GM21717 (cell line): ENCODE measurements at regions not wholly inside any gene's neighbourhood (a gene's known extent, or its start where the extent isn't known, plus 50 kb on each side); places are given as distances from the start of the nearest gene placed in this dataset.

ENCODE experiments used
- ATAC-seq: cut with Tn5 transposase; IDR thresholded peaks from one replicate; pipeline ENCODE4 v1.9.1; 2021; ENCODE audit warnings: mild to moderate bottlenecking, moderate library complexity; ENCODE audit not compliant: unreplicated experiment

DNA sequence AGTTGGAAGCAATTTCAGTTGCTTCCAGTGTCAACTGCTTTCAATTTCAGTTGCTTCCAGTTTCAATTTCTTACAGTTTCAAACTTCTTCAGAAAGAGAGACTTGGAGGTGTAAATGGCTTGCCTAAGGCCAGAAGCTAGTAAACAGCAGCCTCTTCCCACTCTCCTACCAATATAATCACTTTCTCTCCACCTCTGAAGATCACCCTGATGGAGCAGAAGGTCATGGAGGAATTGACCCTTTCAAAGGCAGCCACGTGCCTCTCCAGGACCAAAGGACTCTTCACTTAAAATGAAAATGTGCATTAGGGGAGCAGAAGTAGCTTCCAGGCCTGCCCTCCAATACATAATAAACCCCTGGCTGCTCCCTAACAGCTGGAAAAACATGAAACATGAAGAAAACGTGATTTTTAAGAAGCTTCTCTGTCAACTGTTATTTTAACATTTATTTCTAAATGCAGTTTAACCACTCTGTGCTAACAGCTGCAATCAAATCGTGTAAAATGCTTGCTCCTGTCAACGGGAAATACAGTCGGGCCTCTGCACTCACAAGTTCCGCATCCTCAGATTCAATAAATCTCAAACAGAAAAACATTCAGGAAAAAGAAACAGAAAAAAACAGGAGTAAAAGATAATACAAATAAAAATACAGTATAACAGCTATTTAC is 1020.6 kb downstream of the XPNPEP1 start:
- peak; percentile 82 for ATAC-seq

DNA sequence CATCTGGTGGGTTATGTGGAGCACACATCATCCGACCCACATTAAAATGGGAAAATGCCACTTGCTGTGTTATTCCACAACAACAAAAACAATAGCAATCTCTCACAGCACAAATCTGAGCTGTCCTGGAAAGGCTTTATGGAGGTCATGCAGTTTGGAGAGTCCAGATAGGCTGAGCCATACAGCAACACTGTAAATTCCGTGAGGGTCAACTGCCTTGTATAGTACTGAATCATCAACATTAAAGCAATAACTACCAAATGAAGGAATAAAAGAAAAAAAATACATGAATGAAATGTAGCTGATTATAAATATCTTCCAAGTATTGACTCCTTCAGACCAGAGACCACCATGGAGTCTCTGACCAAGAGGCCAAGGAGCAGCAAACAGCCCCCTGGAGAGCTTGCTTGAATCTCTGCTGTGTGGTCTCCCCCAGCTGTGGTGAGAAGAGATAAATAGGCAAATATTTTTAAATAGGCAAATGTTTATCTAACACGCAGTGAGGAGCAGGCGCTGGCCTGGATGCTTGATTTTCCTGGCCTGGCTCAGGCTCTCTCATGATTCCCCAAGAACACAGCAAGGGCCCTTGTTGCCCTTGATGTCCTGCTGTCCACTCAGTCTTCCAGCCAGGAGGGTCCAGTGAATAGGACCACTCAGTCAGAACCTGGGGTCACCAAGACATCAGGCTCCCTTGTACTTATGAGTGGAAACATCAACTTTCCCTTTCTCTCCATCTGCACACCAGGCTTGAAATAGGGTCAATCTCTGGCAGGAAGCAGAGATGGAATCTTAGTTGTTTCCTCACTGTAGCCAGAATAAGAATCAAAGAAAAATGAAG is 1021.3 kb downstream of the XPNPEP1 start:
- ATAC-seq, result no peak

DNA sequence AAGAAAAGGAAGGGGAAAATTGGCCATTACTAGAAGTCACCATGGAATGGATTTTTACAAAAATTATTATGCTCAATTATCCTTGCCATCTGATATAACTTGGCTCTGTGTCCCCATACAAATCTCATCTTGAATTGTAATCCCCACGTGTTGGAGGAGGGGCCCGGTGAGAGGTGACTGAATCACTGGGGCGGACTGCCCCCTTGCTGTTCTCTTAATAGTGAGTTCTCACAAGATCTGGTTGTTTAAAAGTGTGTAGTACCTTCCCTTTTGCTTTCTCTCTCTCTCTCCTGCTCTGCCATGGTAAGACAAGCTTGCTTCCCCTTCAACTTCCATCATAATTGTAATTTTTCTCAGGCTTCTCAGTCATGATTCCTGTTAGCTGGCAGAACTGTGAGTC is 1023.6 kb downstream of the XPNPEP1 start:
- ATAC-seq, result no peak

DNA sequence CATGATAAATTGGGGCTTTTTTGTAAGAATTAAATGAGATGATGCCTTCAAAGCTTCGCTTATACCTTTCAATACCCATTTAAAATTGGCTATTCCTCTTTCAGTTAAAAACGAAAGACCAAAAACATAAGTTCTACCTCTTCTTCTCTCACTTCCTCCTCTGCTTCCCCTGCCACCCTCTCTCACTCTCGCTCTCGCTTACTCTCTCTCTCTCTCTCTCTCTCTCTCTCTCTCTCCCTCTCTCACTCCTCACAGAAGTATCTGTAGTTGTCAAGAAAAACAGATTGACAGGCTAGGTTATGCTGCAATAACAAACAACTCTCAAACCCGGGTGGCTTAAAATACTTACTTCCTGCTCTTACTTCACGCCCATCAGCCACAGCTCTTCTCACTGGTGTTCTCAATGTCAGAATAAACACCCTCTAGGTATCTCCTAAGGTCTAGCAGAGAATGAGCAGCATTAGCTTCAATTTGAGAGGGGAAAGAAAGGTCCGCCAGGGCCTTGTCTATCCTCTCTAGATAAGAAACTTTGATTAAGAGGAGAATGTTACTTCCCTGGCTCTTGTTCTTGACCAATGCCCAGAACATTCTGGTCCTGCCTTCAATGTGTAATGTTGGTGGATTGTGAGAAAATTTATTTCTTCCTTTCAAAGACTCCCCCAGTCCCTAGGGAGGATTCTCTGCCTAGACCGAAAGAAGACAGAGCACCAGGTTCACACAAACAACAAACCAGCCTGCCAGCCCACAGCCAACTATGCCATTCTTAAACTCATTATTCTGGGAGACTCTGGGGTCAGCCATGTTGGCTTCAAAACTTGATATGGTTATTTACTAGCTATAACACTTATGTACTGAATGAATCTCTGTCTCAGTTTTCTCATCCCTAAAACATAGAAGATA is 1028.7 kb downstream of the XPNPEP1 start:
- peak; percentile 95 for ATAC-seq

DNA sequence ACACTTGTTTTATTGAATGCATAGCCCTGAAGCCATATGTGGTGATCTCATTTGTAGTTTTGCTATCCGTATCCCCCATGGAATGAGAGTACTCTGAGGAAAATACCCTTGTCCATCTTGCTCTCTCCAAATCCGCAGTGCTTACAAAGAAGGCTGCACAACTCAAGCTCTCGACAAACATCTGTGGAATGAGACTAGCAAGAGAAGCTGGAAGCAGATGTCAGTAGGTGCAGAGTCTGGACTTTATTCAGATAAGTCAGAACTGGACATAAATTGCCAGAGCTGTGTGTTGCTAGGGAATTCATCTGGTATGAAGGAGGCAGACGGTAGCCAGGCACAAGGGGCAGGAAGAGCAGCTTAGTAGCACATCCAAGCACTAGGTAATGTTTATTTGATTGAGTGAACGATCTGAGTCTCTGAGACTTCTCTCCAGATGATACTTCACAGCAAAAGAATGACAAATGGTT is 1046.2 kb downstream of the XPNPEP1 start:
- no peak for ATAC-seq

DNA sequence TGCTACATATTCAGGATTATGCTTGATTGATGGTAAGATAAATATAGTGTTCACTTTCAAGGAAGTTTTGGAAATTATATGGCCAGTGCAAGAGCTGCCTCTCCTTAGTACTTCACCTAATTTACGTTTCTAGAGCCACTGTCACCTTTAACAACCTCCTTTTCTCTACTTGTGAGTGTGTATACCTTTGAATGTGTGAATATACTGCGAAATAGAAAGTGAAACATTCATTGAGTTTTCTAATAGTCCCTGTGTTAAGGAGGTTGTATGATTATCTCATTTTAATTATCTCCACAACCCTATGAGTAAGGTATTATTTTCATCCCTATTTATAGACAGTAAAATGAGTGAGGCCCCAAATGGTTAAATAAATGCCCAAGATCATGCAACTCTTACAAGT is 1050.5 kb downstream of the XPNPEP1 start:
- peak; percentile 72 for ATAC-seq

DNA sequence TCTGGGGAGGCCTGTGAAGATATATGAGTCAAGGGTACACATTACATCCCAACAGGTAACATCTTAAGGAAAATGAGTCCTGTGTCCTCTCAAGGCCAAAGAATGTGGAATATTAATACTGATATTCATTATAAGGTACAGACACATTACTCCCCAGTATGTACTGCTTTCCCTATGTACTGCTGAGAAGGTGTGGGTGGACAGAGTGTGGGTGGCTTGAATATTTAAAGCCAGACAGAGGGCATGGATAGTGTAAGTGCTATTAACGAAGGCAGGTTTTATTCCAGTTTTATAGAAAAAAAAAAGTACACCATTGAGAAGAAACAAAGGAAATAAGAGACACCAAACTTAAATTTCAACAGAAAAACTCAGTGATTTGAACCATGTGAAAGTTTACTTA is 1054.4 kb downstream of the XPNPEP1 start:
- no peak for ATAC-seq

DNA sequence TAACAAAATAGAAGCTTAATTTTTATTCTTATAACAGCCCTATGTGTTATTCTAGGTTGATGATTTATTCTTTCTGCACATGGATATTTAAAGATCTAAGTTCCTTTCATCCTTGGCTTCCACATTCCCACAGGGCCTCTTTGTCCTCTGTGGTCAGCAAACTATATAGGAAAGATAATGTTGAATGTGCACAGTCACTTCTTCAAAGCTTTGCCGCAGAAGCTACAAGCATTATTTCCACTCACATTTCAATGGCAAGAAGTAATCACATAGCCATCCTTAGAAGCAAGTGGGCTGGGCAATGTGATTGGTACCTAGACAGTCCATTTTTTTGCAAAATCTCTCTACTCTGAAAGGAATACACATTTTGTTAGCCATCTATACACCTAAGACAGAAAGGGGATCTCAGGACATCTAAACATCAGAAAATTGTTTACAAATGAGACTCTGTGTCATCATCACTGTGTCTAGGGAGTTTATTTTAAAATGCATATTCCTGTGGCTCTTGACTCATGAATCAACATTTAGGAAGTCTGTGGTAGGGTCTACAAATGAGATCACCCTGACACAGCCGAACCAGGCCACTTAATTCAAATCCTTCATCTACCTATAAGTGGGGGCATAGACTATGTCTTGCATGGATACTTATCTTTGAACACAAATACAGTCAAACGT is 1060.5 kb downstream of the XPNPEP1 start:
- no peak for ATAC-seq

DNA sequence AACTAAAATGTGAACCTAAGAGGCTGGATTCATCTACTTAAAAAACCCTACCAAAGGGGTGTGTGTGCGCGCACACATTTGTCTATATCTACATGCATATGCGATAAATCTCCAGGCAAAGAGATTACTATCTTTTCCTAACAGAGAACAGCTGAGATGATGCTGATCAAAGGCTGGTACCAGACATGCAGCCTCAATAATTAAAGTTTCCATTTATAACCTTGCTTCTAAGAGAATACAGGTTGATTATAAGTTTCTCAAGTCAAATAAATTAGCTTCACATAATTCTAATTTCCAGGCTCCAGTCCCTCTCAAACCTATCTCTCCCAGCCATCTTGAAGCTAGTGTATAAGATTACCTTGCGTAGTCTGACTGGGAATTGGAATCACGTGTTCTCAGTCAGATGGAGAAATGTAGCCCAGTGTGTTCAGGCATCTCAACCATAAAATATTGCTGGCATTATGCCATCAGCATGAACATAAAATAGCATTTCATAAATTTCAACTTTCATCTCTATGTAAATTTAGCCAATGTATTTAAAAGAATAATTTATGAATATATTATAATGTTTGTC is 1062.0 kb downstream of the XPNPEP1 start:
- no peak for ATAC-seq

DNA sequence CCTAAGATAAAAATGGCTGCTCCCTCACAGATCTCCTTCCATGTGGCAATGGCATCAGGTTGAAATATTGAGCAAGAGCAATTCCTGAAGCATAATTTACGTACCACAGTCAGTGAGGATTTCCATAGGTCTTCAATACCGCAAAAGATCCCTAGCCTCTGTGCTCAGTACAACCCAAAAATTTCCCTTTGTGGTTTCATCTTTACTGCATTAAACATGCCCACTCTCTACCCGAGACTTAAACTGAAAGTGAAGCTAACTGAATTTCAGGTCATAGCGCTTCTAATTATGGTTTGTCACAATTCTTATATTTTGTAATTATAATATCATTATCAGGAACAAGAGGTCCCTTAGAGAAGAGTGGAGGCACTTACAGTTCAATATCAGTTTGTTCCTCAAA is 1071.1 kb downstream of the XPNPEP1 start:
- peak; percentile 90 for ATAC-seq

DNA sequence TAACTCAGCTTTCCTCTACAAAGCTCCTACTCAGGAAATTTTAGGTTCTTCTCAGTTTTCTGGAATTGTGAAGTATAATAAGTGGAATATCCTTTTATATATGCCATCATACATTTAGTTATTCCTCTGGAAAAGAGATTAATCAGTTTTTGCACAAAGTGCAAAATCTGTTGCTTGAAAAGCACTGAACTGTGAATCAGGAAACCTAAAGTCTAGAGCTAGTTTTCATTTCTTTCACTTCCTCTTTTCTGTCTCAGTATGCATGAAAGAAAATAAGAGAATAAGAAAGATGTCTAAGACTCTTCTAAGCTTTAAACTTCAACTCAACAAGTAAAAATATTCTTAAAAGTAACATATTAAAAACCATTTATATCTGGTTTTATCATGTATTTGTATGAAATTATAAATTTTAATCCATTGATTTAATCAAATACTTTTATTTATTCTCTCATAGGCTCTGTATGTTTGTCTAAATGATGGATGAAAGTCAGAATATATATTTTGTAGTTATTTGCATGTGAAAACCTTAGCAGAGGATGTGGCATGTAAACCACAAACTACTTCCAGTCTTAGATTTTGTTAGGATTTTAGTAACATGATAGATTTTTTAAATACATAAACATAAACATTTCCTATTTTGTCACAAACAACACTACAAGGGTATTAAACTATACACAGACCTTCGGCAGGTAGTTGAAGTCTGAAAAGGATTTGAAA is 1073.0 kb downstream of the XPNPEP1 start:
- peak; percentile 87 for ATAC-seq

DNA sequence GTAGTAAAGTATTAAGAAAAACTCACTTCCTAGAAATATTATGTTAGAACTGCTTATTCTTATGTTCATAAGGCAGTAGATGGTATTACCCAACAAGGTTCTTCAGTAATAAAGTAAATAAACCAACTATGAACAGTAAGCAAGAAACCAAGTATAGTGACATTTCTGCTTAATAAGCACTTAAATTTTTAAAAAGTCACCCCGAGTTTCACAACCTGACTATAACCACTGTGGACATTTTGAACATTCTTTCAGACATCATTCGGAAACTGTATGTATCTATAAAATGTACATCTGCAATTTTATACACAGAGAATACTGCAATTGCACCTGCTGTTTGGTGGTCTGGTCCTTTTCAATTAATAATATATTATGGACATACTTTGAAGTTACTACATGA is 1073.6 kb downstream of the XPNPEP1 start:
- no peak for ATAC-seq

DNA sequence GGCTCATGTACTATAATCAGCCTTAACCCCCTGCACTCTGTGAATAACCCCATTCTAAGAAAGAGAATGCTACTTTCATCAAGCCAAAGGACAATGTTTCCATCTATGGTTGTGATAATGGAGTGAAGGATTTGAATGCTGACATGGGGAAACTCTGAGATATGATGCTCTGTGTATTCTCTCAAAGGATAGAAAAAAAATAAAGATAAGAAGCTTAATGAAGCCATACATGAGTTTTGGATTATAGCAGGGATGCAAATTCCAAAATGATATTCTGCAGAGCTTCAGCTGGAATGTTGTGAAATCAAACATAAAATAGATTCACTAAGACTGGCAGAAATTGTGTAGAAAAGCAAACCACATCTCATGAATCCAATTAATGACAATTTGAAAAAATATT is 1074.1 kb downstream of the XPNPEP1 start:
- ATAC-seq, result no peak

DNA sequence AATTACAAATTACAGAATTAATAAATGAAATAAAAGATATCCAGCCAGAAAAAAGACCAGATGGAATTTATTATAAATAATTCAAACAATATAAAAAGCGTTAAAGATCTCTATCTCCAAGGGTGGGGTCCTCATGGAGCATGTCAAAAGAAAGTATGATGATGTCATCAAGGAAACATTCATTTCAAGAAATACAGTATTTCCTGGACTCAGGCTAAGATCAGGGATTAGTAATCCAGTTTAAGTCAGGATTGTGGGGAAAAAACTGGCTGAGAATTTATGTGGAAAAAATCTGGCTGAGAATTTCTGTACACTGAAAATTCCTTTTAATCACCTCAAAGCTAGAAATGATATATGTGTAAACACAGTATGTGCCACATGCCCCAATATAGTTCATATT is 1075.3 kb downstream of the XPNPEP1 start:
- ATAC-seq, result no peak

DNA sequence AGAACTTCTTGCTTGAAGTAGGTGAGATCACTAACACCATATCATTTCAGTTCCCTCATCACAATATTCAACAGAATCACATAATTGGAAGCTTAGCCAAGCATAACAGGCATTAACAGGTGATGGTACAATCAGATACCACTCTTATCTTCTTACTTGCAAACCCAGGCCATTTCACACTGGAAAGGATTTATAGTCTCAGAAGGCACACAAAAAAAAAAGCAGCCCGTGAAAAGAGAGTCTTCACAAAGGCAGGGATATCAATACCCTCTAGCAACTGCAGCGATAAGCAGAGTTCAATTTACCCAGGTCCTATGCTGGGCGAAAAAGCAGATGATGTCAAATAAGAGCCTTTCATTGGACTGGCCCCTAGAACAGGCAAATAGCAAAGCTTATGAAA is 1082.4 kb downstream of the XPNPEP1 start:
- no peak for ATAC-seq

DNA sequence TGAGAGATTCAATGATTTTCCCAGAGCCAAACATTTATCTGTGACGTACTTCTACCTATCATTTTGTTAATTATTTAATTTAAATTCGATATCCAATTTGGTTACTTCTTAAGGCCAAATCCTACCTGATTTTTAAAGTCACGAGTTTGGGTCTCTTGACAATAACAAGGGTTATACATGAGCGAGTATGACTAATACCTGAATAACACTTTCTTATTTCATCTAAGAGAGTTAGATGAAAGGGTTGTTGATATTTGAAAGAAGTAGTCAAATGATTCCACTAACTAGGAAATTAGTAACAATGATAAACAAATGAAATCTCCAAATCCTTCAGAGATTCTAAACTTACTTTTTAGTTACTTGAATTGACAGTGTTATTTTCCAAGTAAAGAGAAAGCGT is 1086.9 kb downstream of the XPNPEP1 start:
- no peak for ATAC-seq

DNA sequence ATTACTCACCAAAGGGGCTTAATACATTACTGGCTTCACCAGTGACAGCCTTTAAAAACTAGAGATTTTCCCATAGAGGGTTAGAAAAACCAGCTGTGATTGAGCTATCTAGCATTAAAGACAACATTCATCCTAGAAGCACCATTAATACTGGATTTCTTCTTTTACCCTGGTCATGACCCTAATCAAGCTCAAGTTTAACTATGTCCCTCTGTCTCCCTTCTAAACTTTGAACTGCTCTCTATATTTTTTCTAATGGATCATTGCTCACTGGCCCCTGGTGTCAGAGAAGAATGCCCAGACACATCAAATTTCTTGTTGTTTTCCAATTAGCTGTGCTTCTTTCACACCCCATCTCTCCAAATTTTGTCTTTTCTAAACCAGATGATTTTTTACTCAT is 1101.3 kb downstream of the XPNPEP1 start:
- ATAC-seq, result no peak

DNA sequence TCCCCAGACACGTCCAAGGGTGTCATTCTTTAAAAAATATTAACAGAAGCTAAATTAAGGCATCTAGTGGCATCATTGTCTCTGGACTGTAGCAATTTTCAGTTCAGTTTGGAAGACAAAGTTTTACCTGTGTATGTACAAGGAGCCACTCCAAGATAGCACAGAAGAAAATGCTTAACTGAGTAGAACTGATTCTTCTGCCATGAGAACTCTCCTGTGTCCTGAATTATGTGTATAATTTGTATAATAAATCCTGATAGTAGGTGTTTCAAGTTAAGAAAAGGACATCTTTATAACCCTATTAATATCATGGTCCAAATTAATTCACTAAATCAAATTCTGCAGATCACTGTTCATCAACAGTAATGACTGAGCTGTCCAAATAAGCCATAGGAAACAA is 1104.0 kb downstream of the XPNPEP1 start:
- no peak for ATAC-seq

DNA sequence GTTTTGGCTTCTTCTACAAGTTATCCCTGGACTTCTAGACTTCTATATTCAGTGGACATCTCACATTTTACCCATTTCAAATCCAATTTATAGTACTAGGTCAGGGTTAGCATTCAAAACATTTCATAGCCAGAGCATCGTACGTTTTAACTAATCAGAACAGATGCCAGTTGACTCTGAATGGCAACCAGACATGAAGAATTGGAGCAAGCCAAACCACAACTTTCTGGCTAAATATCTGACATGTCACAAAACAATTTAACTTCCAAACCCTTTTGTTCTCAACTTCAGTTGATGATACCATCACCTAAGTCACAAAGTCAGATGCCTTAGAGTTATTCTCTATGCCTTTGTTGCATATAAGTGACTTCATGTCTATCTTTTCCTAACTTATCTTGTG is 1105.7 kb downstream of the XPNPEP1 start:
- ATAC-seq, result no peak

DNA sequence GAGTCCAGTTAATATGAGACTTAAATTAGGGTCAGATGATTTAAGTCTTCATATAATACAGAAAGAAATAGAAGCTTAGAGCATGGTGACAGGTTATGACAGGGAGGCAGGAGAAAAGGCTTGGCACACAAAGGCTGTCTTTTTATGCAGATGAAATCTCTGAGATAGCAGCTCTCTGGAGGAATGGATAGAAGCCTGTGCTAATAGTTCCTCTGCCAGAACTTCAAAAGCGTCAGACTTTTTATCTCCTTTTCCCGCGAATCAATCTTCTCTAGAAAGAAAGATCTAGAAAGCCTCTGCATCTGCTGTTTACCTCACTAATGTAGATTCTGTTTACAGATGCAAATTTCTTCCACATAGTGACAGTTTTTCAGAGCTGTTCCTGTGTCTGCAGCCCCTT is 1106.2 kb downstream of the XPNPEP1 start:
- no peak for ATAC-seq
